ENCODE measurements at regions not wholly inside any gene's neighbourhood (a gene's known extent, or its start where the extent isn't known, plus 50 kb on each side); places are given as distances from the start of the nearest gene placed in this dataset.
A peak's percentile ranks its signal among the peaks of the same experiment; 100 is the strongest.
"Not testable (repeated sequence)": the region's sequence is repeated elsewhere in the genome, so short reads cannot be mapped to it uniquely, and the experiment has no call there.

GRCh38 chrX:74085642-74086236 lies 218.2 kb upstream of the ZCCHC13 start:
- DNase-seq (ENCODE audit: low read depth in 2 of 3, low spot score in 2 of 3): no peak

GRCh38 chrX:74080165-74080564 lies 223.8 kb upstream of the ZCCHC13 start:
- no peak for DNase-seq (ENCODE audit: low read depth in 2 of 3, low spot score in 2 of 3)

- no peak for DNase-seq (ENCODE audit: low read depth in 2 of 3, low spot score in 2 of 3)
Observed at GRCh38 chrX:74065831-74066390, 213.4 kb upstream of the XIST start.

GRCh38 chrX:74063426-74064155 lies 211.1 kb upstream of the XIST start:
- no peak for DNase-seq (ENCODE audit: low read depth in 2 of 3, low spot score in 2 of 3)

- no peak for DNase-seq (ENCODE audit: low read depth in 2 of 3, low spot score in 2 of 3)
Observed at GRCh38 chrX:74061879-74062278, 209.4 kb upstream of the XIST start.

- DNase-seq (ENCODE audit: low read depth in 2 of 3, low spot score in 2 of 3): no peak
Observed at GRCh38 chrX:74049126-74049525, 196.6 kb upstream of the XIST start.

- not testable (repeated sequence) for DNase-seq (ENCODE audit: low read depth in 2 of 3, low spot score in 2 of 3)
Observed at GRCh38 chrX:74034066-74034465, 181.6 kb upstream of the XIST start.

GRCh38 chrX:74031527-74031926 lies 179.0 kb upstream of the XIST start:
- not testable (repeated sequence) for DNase-seq (ENCODE audit: low read depth in 2 of 3, low spot score in 2 of 3)

GRCh38 chrX:74030766-74031165 lies 178.3 kb upstream of the XIST start:
- not testable (repeated sequence) for DNase-seq (ENCODE audit: low read depth in 2 of 3, low spot score in 2 of 3)

GRCh38 chrX:74025145-74025544 lies 172.6 kb upstream of the XIST start:
- not testable (repeated sequence) for DNase-seq (ENCODE audit: low read depth in 2 of 3, low spot score in 2 of 3)

GRCh38 chrX:74023203-74023602 lies 170.7 kb upstream of the XIST start:
- DNase-seq (ENCODE audit: low read depth in 2 of 3, low spot score in 2 of 3): peak in 1 of 3 donors; percentile 18

- DNase-seq (ENCODE audit: low read depth in 2 of 3, low spot score in 2 of 3): no peak
Observed at GRCh38 chrX:74018253-74018652, 165.7 kb upstream of the XIST start.

GRCh38 chrX:74015379-74016019 lies 163.0 kb upstream of the XIST start:
- DNase-seq (ENCODE audit: low read depth in 2 of 3, low spot score in 2 of 3): peak; percentile 49 to 78 (median 67)

- no peak for DNase-seq (ENCODE audit: low read depth in 2 of 3, low spot score in 2 of 3)
Observed at GRCh38 chrX:74009041-74009440, 156.5 kb upstream of the XIST start.

GRCh38 chrX:73992019-73992418 lies 139.5 kb upstream of the XIST start:
- no peak for DNase-seq (ENCODE audit: low read depth in 2 of 3, low spot score in 2 of 3)

GRCh38 chrX:73987166-73987565 lies 134.7 kb upstream of the XIST start:
- no peak for DNase-seq (ENCODE audit: low read depth in 2 of 3, low spot score in 2 of 3)

GRCh38 chrX:73979551-73980131 lies 127.1 kb upstream of the XIST start:
- DNase-seq (ENCODE audit: low read depth in 2 of 3, low spot score in 2 of 3): no peak

- peak in 1 of 3 donors; percentile 32 for DNase-seq (ENCODE audit: low read depth in 2 of 3, low spot score in 2 of 3)
Observed at GRCh38 chrX:73977542-73978169, 125.1 kb upstream of the XIST start.

GRCh38 chrX:73967461-73967860 lies 114.9 kb upstream of the XIST start:
- not testable (repeated sequence) for DNase-seq (ENCODE audit: low read depth in 2 of 3, low spot score in 2 of 3)

- no peak for DNase-seq (ENCODE audit: low read depth in 2 of 3, low spot score in 2 of 3)
Observed at GRCh38 chrX:73965833-73966232, 113.3 kb upstream of the XIST start.

GRCh38 chrX:73964579-73964978 lies 112.1 kb upstream of the XIST start:
- DNase-seq (ENCODE audit: low read depth in 2 of 3, low spot score in 2 of 3): no peak

Data from hematopoietic multipotent progenitor cell (in vitro differentiated cells).